Fibroblast of lung (primary cell): ENCODE measurements at regions not wholly inside any gene's neighbourhood (a gene's known extent, or its start where the extent isn't known, plus 50 kb on each side); places are given as distances from the start of the nearest gene placed in this dataset.

Experiments
- DNase-seq, 2 donors: peaks; one replicate each; pipeline versions ENCODE4 v3.0.0 to v3.0.0-alpha.2; 2010; ENCODE audit warnings: low read depth in 2 of 2
- H2AFZ ChIP-seq: 2 replicates; pipeline ENCODE4 v1.5.1; 2012; ENCODE audit warnings: low read length, control low read depth, inconsistent platforms
- H3K27ac ChIP-seq: 2 replicates; pipeline ENCODE4 v1.5.1; 2011; ENCODE audit warnings: low read length, control low read depth; ENCODE audit not compliant: insufficient read depth
- H3K27me3 ChIP-seq: 2 replicates; pipeline ENCODE4 v1.5.1; 2011; ENCODE audit warnings: mild to moderate bottlenecking, low read length; ENCODE audit not compliant: control insufficient read depth, insufficient read depth
- H3K36me3 ChIP-seq: 2 replicates; pipeline ENCODE4 v1.5.1; 2011; ENCODE audit warnings: low read length; ENCODE audit not compliant: control insufficient read depth, insufficient read depth
- H3K4me1 ChIP-seq: 2 replicates; pipeline ENCODE4 v1.5.1; 2011; ENCODE audit warnings: low read length; ENCODE audit not compliant: control insufficient read depth, insufficient read depth; ENCODE audit errors: extremely low read depth
- H3K4me2 ChIP-seq: 2 replicates; pipeline ENCODE4 v1.5.1; 2011; ENCODE audit warnings: low read length, control low read depth; ENCODE audit not compliant: insufficient read depth; ENCODE audit errors: extremely low read depth
- H3K4me3 ChIP-seq, 4 experiments: fragments of 200-600 bp in 1 of 4; sonication (generic) in 1 of 4; replicated peaks in 1 of 4; 2 replicates each; pipeline ENCODE4 v1.5.1; 2011 to 2016; ENCODE audit warnings: low read length in 4 of 4, low read depth in 3 of 4, mild to moderate bottlenecking in 3 of 4, control low read depth in 2 of 4, inconsistent platforms in 1 of 4, mixed read lengths in 1 of 4; ENCODE audit not compliant: insufficient read depth in 1 of 4; ENCODE audit errors: control extremely low read depth in 1 of 4
- H3K79me2 ChIP-seq: 2 replicates; pipeline ENCODE4 v1.5.1; 2012; ENCODE audit warnings: mild to moderate bottlenecking, low read length, inconsistent platforms; ENCODE audit not compliant: control insufficient read depth, insufficient read depth
- H3K9ac ChIP-seq: 2 replicates; pipeline ENCODE4 v1.5.1; 2011; ENCODE audit warnings: mild to moderate bottlenecking, low read length, control low read depth; ENCODE audit not compliant: insufficient read depth
- H3K9me3 ChIP-seq: 2 replicates; pipeline ENCODE4 v1.5.1; 2012; ENCODE audit warnings: low read depth, low read length; ENCODE audit not compliant: control insufficient read depth, insufficient read depth
- H4K20me1 ChIP-seq: 2 replicates; pipeline ENCODE4 v1.5.1; 2011; ENCODE audit warnings: low read length; ENCODE audit not compliant: control insufficient read depth, insufficient read depth; ENCODE audit errors: extremely low read depth
- CTCF ChIP-seq, 2 donors: IDR thresholded peaks in 1 of 2; conservative IDR thresholded peaks in 1 of 2; 1 replicate in 1 of 2; 2 replicates in 1 of 2; pipeline ENCODE4 v1.5.1; 2011 to 2012; ENCODE audit warnings: low read length in 2 of 2, control low read depth in 1 of 2, inconsistent platforms in 1 of 2, low read depth in 1 of 2, mild to moderate bottlenecking in 1 of 2
- EZH2 ChIP-seq: IDR thresholded peaks from 2 replicates; pipeline ENCODE4 v1.5.1; 2012; ENCODE audit warnings: low read length, control low read depth, mild to moderate bottlenecking; ENCODE audit errors: missing control alignments

- Histone ChIP-seq H3K4me2 (no peak overlapping the region), H4K20me1 (no peaks in the 10 kb centered on the region), H3K27me3 (no peaks in the 10 kb centered on the region), H3K4me3 (no peak overlapping the region), H3K9me3 (no peaks in the 10 kb centered on the region), H3K9ac (no peak overlapping the region), H3K36me3 (no peaks in the 10 kb centered on the region), H3K79me2 (no peaks in the 10 kb centered on the region), H3K27ac (no peak overlapping the region), H2AFZ (no peak overlapping the region), H3K4me1 (no peaks in the 10 kb centered on the region)
- no peak for DNase-seq
- TF ChIP-seq CTCF (conservative IDR thresholded peaks at IDR 0.05 in 1 of 2, IDR thresholded peaks at IDR 0.05 in 1 of 2; ENCODE audit: low read depth in 1 of 2, low read length in 2 of 2), result no peak
- no peak for TF ChIP-seq EZH2
Observed at GRCh38 chrY:7814361-7814760, 902.8 kb upstream of the AMELY start.

GRCh38 chrY:7810359-7810758 is 898.8 kb upstream of the AMELY start:
- no peaks in the 10 kb centered on the region for H3K36me3 ChIP-seq
- DNase-seq, result no peak
- no peaks in the 10 kb centered on the region for H3K9me3 ChIP-seq
- no peak overlapping the region for H3K27ac ChIP-seq
- H4K20me1 ChIP-seq, result no peaks in the 10 kb centered on the region
- H3K4me1 ChIP-seq, result no peaks in the 10 kb centered on the region
- H3K9ac ChIP-seq, result no peak overlapping the region
- no peak overlapping the region for H3K4me2 ChIP-seq
- no peak overlapping the region for H2AFZ ChIP-seq
- no peaks in the 10 kb centered on the region for H3K79me2 ChIP-seq
- TF ChIP-seq CTCF (conservative IDR thresholded peaks at IDR 0.05 in 1 of 2, IDR thresholded peaks at IDR 0.05 in 1 of 2; ENCODE audit: low read depth in 1 of 2, low read length in 2 of 2), result no peak
- TF ChIP-seq EZH2, result no peak
- H3K4me3 ChIP-seq, result no peak overlapping the region
- H3K27me3 ChIP-seq, result no peaks in the 10 kb centered on the region

- no peak overlapping the region for H2AFZ ChIP-seq
- no peaks in the 10 kb centered on the region for H3K36me3 ChIP-seq
- H3K9me3 ChIP-seq, result no peaks in the 10 kb centered on the region
- no peaks in the 10 kb centered on the region for H3K4me1 ChIP-seq
- H3K27me3 ChIP-seq, result no peaks in the 10 kb centered on the region
- no peak for TF ChIP-seq EZH2
- no peak for TF ChIP-seq CTCF (conservative IDR thresholded peaks at IDR 0.05 in 1 of 2, IDR thresholded peaks at IDR 0.05 in 1 of 2; ENCODE audit: low read depth in 1 of 2, low read length in 2 of 2)
- H3K4me3 ChIP-seq, result no peak overlapping the region
- no peaks in the 10 kb centered on the region for H4K20me1 ChIP-seq
- no peak overlapping the region for H3K9ac ChIP-seq
- H3K79me2 ChIP-seq, result no peaks in the 10 kb centered on the region
- DNase-seq, result no peak
- no peak overlapping the region for H3K27ac ChIP-seq
- H3K4me2 ChIP-seq, result no peak overlapping the region
Observed at GRCh38 chrY:7807516-7807870, 895.9 kb upstream of the AMELY start.
